ENCODE measurements at regions not wholly inside any gene's neighbourhood (a gene's known extent, or its start where the extent isn't known, plus 50 kb on each side); places are given as distances from the start of the nearest gene placed in this dataset.

- H3T11ph ChIP-seq (ENCODE audit: low read length): no peak overlapping the region
- H3K4me2 ChIP-seq (ENCODE audit: insufficient read depth, insufficient read length, low read length): no peak overlapping the region
- WGBS (ENCODE audit: extremely low coverage, insufficient read length, low lambda C conversion rate): no CpG with 5 or more reads among the region's 2 CpGs
Measured at GRCh38 chr9:29044959-29045358, 1471.7 kb upstream of the C9orf72 start.

More at GRCh38 chr9:29044959-29045358, 1471.7 kb upstream of the C9orf72 start:
- no peaks in the 10 kb centered on the region for H3K27me3 ChIP-seq (ENCODE audit: insufficient read depth, low read length)
- Mint-ChIP-seq H3K9me3 (no peaks in the 10 kb centered on the region), H3K27ac (no peak overlapping the region), H3K4me1 (no peaks in the 10 kb centered on the region), H3K4me3 (no peak overlapping the region), H3K27me3 (ENCODE audit: low read depth) (no peaks in the 10 kb centered on the region), H3K36me3 (ENCODE audit: insufficient read depth in 1 of 3, low read depth in 3 of 3) (no peaks in the 10 kb centered on the region; a peak in 1 of 7 replicates)
- H4K91ac ChIP-seq (ENCODE audit: insufficient read length, low read depth, low read length): no peak overlapping the region
- no peak overlapping the region for H2BK12ac ChIP-seq (ENCODE audit: insufficient read length, low read depth, low read length)
- H3K18ac ChIP-seq (ENCODE audit: insufficient read length, low read depth, low read length): no peak overlapping the region
- no peaks in the 10 kb centered on the region for H3K23me2 ChIP-seq (ENCODE audit: insufficient read length, low read depth, low read length, poor library complexity, severe bottlenecking)
- H2BK5ac ChIP-seq (ENCODE audit: insufficient read length, low read length): no peak overlapping the region
- no peak overlapping the region for H3K9ac ChIP-seq (ENCODE audit: extremely low read depth, insufficient read length, low read length)
- no peaks in the 10 kb centered on the region for H3K79me2 ChIP-seq (ENCODE audit: insufficient read depth, low read length)
- H3K27ac ChIP-seq (ENCODE audit: insufficient read length, low read depth, low read length): no peak overlapping the region
- H3K4me1 ChIP-seq (ENCODE audit: insufficient read depth, low read length): no peaks in the 10 kb centered on the region
- no peak overlapping the region for H2BK20ac ChIP-seq (ENCODE audit: low read depth, low read length, poor library complexity, severe bottlenecking)
- no peak overlapping the region for H3K4ac ChIP-seq (ENCODE audit: low read depth, low read length)
- H4K8ac ChIP-seq (replicated peaks; ENCODE audit: insufficient read length, low read depth, low read length): no peak overlapping the region
- no peak overlapping the region for H3K23ac ChIP-seq (ENCODE audit: insufficient read length, low read depth, low read length)
- H4K20me1 ChIP-seq (ENCODE audit: control insufficient read depth, insufficient read depth, insufficient read length): no peaks in the 10 kb centered on the region
- H2BK120ac ChIP-seq (ENCODE audit: low read depth, low read length, poor library complexity, severe bottlenecking): no peak overlapping the region
- H3K56ac ChIP-seq (ENCODE audit: insufficient read length, low read depth, low read length): no peak overlapping the region
- H3K9me3 ChIP-seq (ENCODE audit: control insufficient read depth, low read depth, low read length): no peaks in the 10 kb centered on the region
- no peak overlapping the region for H4K5ac ChIP-seq (ENCODE audit: insufficient read length, low read depth, low read length)
- H2AK5ac ChIP-seq (ENCODE audit: insufficient read length, low read length): no peak overlapping the region
- no peak for DNase-seq
- H2BK15ac ChIP-seq (ENCODE audit: low read depth, low read length): no peak overlapping the region
- H3K14ac ChIP-seq (ENCODE audit: insufficient read depth, low read length): no peak overlapping the region
- H2AFZ ChIP-seq (ENCODE audit: low read length): no peak overlapping the region
- no peaks in the 10 kb centered on the region for H3K79me1 ChIP-seq (ENCODE audit: insufficient read depth, low read depth, low read length, poor library complexity, severe bottlenecking)
- TF ChIP-seq CTCF (conservative IDR thresholded peaks at IDR 0.05): no peak

Measured in H9 (cell line).